Keratinocyte (primary cell): ENCODE measurements at regions not wholly inside any gene's neighbourhood (a gene's known extent, or its start where the extent isn't known, plus 50 kb on each side); places are given as distances from the start of the nearest gene placed in this dataset.

ENCODE experiments used
- EZH2 ChIP-seq: IDR thresholded peaks from one replicate; pipeline ENCODE4 v1.6.1; 2012; ENCODE audit warnings: inconsistent platforms, mild to moderate bottlenecking, low read length, moderate library complexity
- TF ChIP-seq, protein P1 (sequence below), 3 experiments: IDR thresholded peaks in 1 of 3; conservative IDR thresholded peaks in 1 of 3; optimal IDR thresholded peaks in 1 of 3; 2 replicates in 2 of 3; 3 replicates in 1 of 3; pipeline versions ENCODE3 to v1.5.1; 2011; ENCODE audit warnings: low read length in 3 of 3, mild to moderate bottlenecking in 3 of 3, moderate library complexity in 2 of 3, control low read depth in 1 of 3, inconsistent platforms in 1 of 3; ENCODE audit not compliant: insufficient read depth in 2 of 3; ENCODE audit errors: extremely low read depth in 1 of 3

- TF ChIP-seq, protein P1, sequence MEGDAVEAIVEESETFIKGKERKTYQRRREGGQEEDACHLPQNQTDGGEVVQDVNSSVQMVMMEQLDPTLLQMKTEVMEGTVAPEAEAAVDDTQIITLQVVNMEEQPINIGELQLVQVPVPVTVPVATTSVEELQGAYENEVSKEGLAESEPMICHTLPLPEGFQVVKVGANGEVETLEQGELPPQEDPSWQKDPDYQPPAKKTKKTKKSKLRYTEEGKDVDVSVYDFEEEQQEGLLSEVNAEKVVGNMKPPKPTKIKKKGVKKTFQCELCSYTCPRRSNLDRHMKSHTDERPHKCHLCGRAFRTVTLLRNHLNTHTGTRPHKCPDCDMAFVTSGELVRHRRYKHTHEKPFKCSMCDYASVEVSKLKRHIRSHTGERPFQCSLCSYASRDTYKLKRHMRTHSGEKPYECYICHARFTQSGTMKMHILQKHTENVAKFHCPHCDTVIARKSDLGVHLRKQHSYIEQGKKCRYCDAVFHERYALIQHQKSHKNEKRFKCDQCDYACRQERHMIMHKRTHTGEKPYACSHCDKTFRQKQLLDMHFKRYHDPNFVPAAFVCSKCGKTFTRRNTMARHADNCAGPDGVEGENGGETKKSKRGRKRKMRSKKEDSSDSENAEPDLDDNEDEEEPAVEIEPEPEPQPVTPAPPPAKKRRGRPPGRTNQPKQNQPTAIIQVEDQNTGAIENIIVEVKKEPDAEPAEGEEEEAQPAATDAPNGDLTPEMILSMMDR (optimal IDR thresholded peaks at IDR 0.05 in 1 of 3, IDR thresholded peaks at IDR 0.05 in 1 of 3, conservative IDR thresholded peaks at IDR 0.05 in 1 of 3; ENCODE audit: extremely low read depth in 1 of 3, insufficient read depth in 2 of 3, low read length in 3 of 3) = no peak
- no peak for TF ChIP-seq EZH2
Measured at GRCh38 chr12:64992116-64992515, 129.0 kb downstream of the WIF1 start.
